ENCODE measurements at regions not wholly inside any gene's neighbourhood (a gene's known extent, or its start where the extent isn't known, plus 50 kb on each side); places are given as distances from the start of the nearest gene placed in this dataset.

DNA sequence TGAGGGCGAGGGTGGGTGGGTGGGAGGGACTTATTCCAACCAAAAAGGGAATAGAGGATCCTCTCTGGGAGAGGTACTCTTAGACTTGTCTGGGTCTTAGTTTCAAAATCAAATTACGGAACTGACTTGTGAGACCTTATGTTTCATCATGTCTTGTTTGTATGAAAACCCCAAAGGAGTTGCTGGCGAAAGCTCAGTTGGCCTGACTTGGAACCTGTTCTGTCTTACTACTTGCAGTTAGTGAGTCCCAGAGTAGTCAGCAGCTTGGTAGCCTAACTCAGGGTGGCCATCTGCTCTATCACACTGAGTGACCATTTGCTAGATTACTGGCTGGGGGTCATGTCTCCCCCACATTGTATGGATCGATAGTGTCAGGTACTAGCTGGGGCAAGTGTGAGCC, 114.9 kb upstream of the MOCS1 start:
- H3K4me3 ChIP-seq (replicated peaks; ENCODE audit: low read depth, low read length) = no peak overlapping the region
- TF ChIP-seq, protein P1, sequence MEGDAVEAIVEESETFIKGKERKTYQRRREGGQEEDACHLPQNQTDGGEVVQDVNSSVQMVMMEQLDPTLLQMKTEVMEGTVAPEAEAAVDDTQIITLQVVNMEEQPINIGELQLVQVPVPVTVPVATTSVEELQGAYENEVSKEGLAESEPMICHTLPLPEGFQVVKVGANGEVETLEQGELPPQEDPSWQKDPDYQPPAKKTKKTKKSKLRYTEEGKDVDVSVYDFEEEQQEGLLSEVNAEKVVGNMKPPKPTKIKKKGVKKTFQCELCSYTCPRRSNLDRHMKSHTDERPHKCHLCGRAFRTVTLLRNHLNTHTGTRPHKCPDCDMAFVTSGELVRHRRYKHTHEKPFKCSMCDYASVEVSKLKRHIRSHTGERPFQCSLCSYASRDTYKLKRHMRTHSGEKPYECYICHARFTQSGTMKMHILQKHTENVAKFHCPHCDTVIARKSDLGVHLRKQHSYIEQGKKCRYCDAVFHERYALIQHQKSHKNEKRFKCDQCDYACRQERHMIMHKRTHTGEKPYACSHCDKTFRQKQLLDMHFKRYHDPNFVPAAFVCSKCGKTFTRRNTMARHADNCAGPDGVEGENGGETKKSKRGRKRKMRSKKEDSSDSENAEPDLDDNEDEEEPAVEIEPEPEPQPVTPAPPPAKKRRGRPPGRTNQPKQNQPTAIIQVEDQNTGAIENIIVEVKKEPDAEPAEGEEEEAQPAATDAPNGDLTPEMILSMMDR (IDR thresholded peaks at IDR 0.05; ENCODE audit: low read depth, low read length, missing control alignments) = no peak
- DNase-seq (ENCODE audit: extremely low read depth, low read depth) = no peak

DNA sequence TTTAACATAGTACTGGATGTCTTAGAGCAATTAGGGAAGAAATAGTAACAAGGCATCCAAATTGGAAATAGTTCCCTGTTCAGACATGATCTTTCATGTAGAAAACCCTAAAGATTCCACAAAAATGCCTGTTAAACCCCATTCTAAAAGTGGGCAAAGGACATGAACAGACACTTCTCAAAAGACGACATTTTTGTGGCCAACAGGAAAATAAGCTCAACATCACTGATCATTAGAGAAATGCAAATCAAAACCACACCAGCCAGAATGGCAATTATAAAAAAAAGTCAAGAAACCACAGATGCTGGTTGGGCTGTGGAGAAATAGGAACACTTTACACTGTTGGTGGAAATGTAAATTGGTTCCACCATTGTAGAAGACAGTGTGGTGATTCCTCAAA, 109.9 kb upstream of the MOCS1 start:
- TF ChIP-seq, protein P1 (IDR thresholded peaks at IDR 0.05; ENCODE audit: low read depth, low read length, missing control alignments) = no peak
- no peak for DNase-seq (ENCODE audit: extremely low read depth, low read depth)
- H3K4me3 ChIP-seq (replicated peaks; ENCODE audit: low read depth, low read length) = no peak overlapping the region

DNA sequence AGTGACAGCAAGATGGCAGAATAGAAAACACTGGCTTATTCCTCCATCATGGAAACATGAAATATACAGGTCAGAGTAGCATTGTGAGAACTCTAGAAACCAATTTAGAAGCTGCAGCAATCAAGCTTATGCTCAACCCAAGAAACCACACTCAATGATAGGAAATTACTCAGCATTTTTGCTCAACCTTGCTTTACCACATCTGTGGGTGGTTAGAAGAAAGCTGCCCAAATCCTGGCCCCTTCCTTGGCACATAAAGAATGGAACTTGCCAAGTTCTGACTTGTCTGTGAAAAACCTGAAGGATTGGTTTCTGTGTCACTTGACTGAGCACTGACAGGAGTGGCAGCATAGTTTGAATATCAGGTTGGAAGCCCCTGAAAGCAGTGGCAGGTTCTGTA, 108.0 kb upstream of the MOCS1 start:
- no peak overlapping the region for H3K4me3 ChIP-seq (replicated peaks; ENCODE audit: low read depth, low read length)
- DNase-seq (ENCODE audit: extremely low read depth, low read depth) = no peak
- TF ChIP-seq, protein P1 (IDR thresholded peaks at IDR 0.05; ENCODE audit: low read depth, low read length, missing control alignments) = no peak

DNA sequence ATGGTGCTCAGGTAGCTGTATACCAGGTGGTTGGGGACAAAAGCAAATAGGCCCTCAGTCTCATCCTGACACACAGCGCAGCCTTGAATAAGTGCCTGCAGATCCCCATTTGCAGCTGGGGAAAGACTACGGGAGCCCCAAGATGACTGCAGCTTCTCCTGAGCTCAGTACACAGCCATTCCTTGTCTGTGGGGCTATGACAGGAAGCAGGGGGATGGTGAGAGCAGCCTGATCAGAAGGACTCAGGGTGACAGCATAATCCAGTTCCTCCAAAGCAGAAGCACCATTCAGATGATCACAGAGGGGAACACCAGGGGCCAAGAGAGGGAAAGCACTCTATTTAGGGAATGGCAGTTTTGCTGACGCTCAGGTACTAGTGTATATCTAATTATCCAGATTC, 104.8 kb upstream of the MOCS1 start:
- no peak for DNase-seq (ENCODE audit: extremely low read depth, low read depth)
- TF ChIP-seq, protein P1 (IDR thresholded peaks at IDR 0.05; ENCODE audit: low read depth, low read length, missing control alignments) = no peak
- H3K4me3 ChIP-seq (replicated peaks; ENCODE audit: low read depth, low read length) = no peak overlapping the region

DNA sequence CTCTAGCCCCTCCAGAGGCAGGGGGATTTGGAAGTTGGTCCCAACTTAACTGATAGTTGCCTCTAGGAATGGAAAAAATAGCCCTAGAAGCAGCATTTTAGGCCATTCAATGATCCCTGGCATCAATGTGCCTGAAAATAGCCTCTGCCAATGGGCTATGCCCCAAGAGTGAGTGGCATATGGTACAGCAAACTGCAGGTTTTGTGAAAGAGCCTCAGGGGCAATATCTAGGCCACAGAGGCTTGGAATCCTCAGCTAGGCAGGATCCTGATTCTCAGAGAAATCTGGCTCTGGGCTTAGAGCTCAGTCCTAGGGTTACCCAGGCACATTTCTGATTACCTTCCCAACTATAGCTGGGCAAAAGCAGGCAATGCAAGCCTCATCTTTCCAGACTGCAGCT, 104.4 kb upstream of the MOCS1 start:
- H3K4me3 ChIP-seq (replicated peaks; ENCODE audit: low read depth, low read length) = no peak overlapping the region
- TF ChIP-seq, protein P1 (IDR thresholded peaks at IDR 0.05; ENCODE audit: low read depth, low read length, missing control alignments) = no peak
- no peak for DNase-seq (ENCODE audit: extremely low read depth, low read depth)

DNA sequence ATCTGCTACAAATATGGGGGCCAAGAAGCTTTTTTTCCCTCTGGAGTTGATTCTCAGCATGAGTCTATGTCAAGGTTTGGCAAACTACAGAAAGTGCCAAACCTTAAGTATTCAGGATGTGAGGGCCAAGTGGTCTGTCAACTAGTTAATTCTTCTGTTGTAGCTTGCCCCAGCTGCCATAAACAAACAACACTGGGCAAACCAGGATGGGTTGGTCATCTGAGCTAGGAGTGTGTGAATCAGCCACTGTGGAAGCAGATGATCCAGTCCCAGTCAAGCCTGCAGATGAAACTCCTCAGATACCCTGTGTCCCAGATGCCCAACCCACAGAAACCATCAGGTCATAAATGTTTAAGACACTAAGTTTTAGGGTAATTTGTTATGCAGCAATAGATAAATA, 103.0 kb upstream of the MOCS1 start:
- TF ChIP-seq, protein P1 (IDR thresholded peaks at IDR 0.05; ENCODE audit: low read depth, low read length, missing control alignments) = no peak
- H3K4me3 ChIP-seq (replicated peaks; ENCODE audit: low read depth, low read length) = no peak overlapping the region
- no peak for DNase-seq (ENCODE audit: extremely low read depth, low read depth)

DNA sequence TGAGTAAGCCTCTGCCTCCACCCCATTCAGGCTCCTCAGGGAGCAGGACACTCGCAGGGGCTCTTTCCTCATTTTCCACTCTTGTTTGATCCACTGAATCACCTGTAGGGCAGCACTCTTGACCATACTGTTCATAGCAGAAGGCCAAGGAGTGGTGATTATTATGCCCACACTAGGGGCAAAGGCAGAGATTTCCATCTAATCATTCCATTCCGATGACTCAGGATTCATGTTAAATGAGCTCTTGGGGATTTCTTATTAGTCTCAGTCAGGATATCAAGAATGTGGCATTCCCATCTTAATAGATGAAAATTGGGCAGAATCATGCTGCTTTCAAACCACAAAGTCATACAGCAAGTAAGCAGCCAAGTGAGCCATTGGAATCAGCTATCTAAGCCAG, 101.9 kb upstream of the MOCS1 start:
- DNase-seq (ENCODE audit: extremely low read depth, low read depth) = no peak
- TF ChIP-seq, protein P1 (IDR thresholded peaks at IDR 0.05; ENCODE audit: low read depth, low read length, missing control alignments) = no peak
- no peak overlapping the region for H3K4me3 ChIP-seq (replicated peaks; ENCODE audit: low read depth, low read length)

All from HFF-Myc (cell line).